IMR-90 (cell line): ENCODE measurements at regions not wholly inside any gene's neighbourhood (a gene's known extent, or its start where the extent isn't known, plus 50 kb on each side); places are given as distances from the start of the nearest gene placed in this dataset.

ENCODE experiments used
- CEBPB ChIP-seq: IDR thresholded peaks from 2 replicates; pipeline ENCODE4 v1.6.1; 2012; ENCODE audit warnings: low read depth, low read length, improper control_type of control experiment
- CHD1 ChIP-seq: IDR thresholded peaks from 2 replicates; pipeline ENCODE4 v1.6.1; 2012; ENCODE audit warnings: low read depth, low read length, improper control_type of control experiment
- FOS ChIP-seq: fragments of 150-350 bp; IDR thresholded peaks from 2 replicates; pipeline ENCODE4 v1.6.1; 2016; ENCODE audit warnings: low read depth, low read length
- MXI1 ChIP-seq: IDR thresholded peaks from 2 replicates; pipeline ENCODE4 v1.6.1; 2012; ENCODE audit warnings: low read depth, mild to moderate bottlenecking, low read length, moderate library complexity, borderline replicate concordance
- POLR2A ChIP-seq: IDR thresholded peaks from 2 replicates; pipeline ENCODE4 v1.6.1; 2012; ENCODE audit warnings: mild to moderate bottlenecking, low read depth, low read length
- RAD21 ChIP-seq: IDR thresholded peaks from 2 replicates; pipeline ENCODE4 v1.6.1; 2012; ENCODE audit warnings: low read length, improper control_type of control experiment
- RFX5 ChIP-seq: IDR thresholded peaks from 2 replicates; pipeline ENCODE4 v1.8.0; 2012; ENCODE audit warnings: low read depth, mild to moderate bottlenecking, low read length, moderate library complexity
- TF ChIP-seq, protein P1 (sequence below): conservative IDR thresholded peaks from 2 replicates; pipeline ENCODE4 v1.5.1; 2012; ENCODE audit warnings: mild to moderate bottlenecking, low read depth, low read length, improper control_type of control experiment

DNA sequence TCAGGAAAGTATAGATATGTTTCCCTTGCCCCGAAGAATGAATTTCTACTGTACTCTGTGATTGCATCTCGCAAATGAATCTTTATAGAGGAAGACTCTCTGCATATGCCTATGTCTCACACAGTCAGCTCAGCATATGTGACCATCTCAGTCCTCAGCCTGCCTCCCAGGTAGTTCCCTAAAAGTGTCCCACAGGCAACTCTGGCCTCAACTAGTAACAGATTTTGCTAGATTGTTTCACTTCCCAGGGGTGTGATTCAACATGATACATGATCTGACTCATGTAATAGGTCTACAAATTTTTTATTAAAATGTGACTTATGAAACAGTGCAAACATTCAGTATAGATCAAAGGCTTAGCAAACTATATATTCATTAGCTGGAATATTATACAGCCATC lies 296.6 kb upstream of the CRIM1 start:
- TF ChIP-seq, protein P1, sequence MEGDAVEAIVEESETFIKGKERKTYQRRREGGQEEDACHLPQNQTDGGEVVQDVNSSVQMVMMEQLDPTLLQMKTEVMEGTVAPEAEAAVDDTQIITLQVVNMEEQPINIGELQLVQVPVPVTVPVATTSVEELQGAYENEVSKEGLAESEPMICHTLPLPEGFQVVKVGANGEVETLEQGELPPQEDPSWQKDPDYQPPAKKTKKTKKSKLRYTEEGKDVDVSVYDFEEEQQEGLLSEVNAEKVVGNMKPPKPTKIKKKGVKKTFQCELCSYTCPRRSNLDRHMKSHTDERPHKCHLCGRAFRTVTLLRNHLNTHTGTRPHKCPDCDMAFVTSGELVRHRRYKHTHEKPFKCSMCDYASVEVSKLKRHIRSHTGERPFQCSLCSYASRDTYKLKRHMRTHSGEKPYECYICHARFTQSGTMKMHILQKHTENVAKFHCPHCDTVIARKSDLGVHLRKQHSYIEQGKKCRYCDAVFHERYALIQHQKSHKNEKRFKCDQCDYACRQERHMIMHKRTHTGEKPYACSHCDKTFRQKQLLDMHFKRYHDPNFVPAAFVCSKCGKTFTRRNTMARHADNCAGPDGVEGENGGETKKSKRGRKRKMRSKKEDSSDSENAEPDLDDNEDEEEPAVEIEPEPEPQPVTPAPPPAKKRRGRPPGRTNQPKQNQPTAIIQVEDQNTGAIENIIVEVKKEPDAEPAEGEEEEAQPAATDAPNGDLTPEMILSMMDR, result no peak
- TF ChIP-seq RFX5 (no peak), POLR2A (no peak), MXI1 (no peak), CEBPB (no peak), CHD1 (no peak), FOS (no peak), RAD21 (no peak)
